GM19240 (cell line): ENCODE measurements at regions not wholly inside any gene's neighbourhood (a gene's known extent, or its start where the extent isn't known, plus 50 kb on each side); places are given as distances from the start of the nearest gene placed in this dataset.
"Not testable (repeated sequence)": the region's sequence is repeated elsewhere in the genome, so short reads cannot be mapped to it uniquely, and the experiment has no call there.

Source experiments
- DNase-seq: peaks from one replicate; pipeline ENCODE4 v3.0.0; 2011; ENCODE audit warnings: low spot score; ENCODE audit not compliant: insufficient read length

DNA sequence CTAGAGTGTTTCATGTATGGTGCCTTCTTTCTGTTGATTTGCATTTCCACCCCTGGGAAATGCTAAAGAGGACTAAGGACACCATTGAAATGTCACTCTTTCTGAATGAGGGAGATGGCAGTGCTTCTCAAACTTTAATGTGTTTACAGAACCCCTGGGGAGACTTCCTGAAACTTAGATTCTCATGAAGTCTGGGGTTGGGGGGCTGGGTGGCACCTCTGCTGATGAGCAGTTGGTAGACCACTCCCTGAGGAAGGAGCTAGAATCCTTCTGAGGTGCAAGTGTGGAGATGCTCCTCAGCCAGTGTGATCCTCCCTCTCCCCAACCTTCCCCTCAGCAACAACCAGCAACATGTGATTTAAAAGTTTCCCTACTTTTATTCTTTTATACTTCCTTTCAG lies 546.8 kb downstream of the LRRC70 start:
- no peak for DNase-seq

DNA sequence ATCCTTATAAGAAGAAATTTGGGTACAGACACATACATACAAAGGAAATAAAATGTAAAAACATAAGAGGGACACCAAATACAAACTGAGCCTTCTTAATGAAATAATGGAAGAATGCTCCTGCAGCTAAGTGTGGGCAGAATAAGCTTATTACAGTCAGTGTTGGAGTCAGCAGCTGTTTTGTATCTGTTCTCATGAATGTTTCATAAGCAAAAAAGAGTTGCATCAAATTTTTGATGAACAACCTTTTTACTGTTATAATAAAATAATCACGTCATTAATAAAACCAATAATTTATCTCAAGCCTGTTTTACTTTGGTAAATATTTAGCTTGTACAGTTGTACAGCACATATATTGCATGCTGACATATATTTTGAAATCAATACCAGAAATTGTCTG lies 545.6 kb downstream of the LRRC70 start:
- DNase-seq = no peak

DNA sequence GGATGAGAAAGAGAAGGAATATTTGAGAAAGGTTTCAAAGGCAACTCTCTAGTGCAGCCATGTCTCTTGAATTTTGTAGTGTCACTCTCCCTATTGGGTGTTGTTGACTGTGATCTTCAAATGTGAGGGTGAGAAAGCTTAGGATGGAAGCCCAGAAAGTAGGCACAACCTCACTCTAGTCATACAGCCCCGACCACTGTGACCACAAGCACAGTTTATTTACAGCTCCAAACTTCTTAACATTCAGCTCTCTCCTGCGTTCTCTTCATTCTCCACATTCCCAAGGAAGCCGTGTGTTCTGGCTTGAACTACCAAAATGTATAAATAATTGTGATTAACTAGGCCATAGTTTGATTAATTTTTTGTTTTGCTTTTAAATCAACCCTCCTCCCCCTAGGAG lies 542.9 kb downstream of the LRRC70 start:
- DNase-seq = no peak

DNA sequence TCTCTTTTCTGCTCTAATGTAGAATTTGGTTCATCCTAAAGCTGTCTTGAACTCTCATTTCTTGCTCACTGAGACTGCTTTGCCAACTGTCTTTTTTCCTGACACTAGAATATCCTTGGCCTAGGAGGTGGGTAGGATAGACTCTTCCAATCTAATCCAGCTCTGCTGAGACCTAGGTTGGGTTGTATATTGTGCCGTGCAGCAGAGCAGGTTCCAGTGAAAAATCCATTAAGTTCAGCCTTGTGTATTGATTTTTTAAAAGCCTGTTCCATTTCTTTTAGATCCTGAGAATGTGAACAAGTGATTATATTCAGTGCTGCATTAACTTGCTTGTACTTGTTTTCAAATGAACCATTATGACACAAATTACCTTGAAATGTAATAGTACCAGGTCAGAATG lies 539.6 kb downstream of the LRRC70 start:
- DNase-seq = no peak

DNA sequence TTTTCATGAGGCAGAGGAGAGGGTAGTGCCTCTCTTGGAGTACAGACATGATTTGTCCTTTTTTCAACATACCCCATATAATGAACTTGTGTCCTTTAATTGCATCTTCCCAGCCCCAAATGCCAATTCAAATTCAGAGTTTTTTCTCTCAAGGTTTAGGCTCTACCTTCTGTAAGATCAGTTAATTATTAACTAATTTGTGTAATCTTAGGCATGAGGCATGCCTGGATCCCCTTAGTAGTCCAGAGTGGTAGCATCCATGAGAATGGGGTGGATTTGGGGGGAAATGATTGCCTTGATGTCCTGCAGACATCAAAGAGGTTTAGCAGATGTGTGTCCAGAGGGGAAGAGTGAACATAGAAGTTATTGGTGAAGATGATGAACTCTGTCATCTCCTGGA lies 533.3 kb downstream of the LRRC70 start:
- no peak for DNase-seq

DNA sequence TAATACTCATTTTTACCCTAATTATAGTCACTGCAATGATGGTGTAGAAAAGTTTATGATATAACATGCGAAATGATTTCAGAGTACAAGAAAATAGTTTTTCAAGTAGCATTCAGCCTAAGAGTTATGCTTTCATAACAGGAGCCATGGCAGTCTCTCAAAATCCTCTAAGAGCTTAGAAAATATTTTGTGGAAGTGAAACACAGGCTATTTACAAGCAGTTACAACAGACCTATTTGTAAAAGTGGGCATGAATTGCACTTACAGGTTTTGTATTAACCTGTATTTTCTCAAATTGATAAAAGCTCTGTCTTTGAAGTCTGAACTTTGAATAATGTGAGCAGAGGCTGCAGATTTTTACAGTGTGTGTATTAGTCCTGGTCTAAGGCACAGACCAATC lies 523.3 kb downstream of the LRRC70 start:
- DNase-seq = no peak

DNA sequence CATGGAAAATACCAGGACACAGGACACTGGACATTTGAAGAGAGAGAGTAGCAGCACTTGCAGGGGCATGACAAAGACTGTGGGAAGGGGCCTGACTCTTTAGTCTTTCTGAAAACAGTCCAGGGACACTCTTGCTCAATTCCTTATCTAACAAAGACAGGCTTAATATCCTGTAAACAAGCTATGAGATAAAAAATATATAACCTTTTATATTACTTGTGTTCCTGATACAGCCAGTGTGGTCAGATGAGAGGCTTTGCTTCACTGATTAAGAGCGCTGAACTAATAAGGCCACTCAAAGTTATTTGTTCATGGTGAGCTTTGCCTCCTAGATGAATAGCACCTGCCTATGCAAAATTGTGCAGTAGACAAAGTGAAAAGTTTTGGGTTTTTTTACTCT lies 518.7 kb downstream of the LRRC70 start:
- no peak for DNase-seq

DNA sequence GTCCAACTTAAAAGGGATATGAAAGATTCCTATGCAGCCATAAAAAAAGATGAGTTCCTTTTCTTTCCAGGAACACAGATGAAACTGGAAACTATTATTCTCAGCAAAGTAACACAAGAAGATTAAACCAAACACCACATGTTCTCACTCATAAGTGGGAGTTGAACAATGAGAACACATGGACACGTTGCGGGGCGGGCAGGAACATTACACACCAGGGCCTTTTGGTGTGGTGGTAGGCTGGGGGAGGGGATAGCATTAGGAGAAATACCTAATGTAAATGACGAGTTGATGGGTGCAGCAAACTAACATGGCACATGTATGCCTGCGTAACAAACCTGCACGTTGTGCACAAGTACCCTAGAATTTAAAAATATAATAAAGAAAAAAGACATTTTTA lies 516.1 kb downstream of the LRRC70 start:
- DNase-seq = no peak

DNA sequence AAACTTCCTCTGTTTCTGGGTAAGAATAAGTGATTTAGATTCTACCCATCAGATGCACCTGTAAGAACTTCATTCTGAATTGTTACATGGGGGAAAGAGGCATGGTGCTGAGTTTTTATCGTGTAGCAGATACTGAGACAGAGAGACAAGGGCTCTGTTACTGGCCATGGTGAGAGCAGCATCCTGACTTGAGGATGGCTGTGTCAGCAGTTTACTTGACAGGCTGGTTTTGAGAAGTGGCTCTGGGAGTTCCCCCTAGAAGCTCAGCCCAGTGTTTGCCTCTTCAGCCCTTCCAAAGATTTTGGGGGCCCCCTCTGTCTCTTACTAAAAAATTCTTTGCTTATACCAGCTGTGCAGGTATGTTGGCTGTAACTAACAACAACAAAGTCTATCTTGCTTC lies 510.5 kb downstream of the LRRC70 start:
- no peak for DNase-seq

DNA sequence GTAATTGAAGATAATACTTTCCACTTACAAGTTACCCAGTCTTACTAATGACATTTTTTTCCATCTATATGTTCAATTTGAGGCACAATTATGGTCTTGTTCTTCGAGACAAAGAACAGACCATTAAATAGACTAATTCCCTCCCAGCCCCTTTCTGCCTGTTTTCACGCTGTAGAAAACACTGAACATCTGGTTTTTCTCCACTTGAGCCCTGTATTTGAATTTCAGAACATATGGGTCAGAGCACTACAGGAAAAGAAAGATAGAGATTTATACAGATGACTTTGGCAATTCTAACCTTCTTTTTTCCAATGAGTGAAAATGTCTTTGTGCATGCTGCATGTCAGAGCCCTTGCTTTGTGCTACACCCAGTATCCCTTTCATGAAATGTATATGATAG lies 506.9 kb downstream of the LRRC70 start:
- no peak for DNase-seq

DNA sequence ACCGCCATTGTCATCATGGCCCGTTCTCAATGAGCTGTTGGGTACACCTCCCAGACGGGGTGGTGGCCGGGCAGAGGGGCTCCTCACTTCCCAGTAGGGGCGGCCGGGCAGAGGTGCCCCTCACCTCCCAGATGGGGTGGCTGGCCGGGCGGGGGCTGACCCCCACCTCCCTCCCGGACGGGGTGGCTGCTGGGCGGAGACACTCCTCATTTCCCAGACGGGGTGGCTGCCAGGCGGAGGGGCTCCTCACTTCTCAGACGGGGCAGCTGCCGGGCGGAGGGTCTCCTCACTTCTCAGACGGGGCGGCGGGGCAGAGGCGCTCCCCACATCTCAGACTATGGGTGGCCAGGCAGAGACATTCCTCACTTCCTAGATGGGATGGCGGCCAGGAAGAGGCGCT lies 505.1 kb downstream of the LRRC70 start:
- not testable (repeated sequence) for DNase-seq

DNA sequence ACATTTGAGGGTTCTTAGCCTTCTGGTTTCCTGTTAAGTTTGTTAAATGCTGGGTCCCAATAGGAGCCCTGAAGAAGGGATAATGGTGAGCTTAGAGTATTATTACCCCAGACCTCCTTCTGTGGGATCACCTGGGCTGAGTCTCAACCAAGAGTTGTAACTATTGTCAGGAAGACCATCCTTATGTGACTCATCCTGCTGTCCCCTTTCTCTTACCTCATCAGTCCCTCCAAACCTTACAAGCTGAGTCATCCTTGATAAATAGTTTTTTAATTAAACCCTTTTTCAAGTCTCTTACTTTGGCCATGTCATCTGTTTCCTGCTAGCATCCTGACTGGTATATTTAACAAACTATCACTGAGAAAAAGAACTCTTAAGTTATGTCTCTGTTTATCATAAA lies 502.8 kb downstream of the LRRC70 start:
- DNase-seq = no peak

DNA sequence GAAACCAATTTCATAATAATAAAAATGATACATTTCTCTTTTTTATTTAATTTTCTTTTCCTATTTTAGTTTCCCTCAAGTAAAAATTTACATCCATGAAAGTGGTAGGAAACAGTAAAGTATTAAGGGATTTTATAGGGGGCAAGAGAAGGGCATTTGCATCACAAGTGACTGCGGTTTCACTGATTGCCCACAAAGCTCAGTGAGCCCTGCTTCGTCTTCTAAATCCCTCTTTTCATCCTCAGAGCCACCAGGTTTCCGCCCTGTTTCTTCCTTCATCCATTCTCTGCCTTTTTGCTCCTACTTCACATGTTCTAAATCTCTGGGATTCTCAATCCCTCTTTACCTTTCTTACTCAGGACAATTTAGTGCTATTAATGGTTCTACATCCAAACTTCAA lies 491.4 kb downstream of the LRRC70 start:
- no peak for DNase-seq

DNA sequence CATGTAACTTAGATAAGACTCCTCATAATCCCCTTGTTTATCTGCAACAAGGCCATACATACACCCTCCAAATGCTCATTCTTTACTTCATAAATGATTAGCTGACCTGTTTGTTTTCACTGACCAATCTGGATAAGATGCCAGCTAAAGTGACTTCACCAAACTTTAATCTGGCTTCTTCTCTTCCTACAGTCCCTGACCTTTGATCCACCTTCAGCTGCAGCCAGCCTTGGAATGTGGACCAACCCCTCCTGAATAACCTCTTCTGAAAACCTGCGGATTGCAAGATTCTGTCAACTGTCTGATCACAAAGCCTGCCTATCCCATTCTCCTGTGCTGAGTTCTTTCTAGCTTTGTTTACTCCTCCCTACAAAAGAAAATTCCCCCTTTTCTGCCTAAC lies 476.8 kb downstream of the LRRC70 start:
- DNase-seq = no peak

DNA sequence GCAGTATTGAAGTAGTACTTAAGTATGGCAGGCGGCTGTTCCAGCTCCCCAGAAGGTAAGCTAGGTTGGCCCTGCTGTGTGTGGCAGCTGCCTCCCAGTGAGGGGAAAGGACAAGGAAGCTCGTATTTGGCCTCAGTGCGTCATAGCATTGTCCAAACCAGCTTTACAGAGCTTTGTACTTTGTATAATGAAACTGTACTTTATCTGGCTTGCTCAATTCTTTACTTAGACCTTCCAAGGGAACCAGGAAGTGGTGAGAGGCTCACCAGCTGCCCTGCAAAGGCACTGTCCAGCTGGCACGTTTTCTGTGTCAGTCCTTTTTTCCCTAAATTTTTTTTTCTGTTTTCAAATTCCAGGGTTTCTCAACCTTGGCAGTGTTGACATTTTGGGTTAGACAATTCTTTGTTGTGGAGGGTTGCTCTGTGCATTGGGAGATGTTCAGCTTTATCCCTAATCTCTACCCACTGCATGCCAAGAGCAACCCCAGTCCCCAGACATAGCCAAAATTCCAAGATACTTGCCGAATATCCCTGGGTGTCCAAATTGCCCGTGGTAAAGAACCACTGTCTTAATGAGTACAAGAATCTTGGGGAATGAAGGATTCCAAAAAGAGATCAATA lies 474.5 kb downstream of the LRRC70 start:
- DNase-seq = no peak

DNA sequence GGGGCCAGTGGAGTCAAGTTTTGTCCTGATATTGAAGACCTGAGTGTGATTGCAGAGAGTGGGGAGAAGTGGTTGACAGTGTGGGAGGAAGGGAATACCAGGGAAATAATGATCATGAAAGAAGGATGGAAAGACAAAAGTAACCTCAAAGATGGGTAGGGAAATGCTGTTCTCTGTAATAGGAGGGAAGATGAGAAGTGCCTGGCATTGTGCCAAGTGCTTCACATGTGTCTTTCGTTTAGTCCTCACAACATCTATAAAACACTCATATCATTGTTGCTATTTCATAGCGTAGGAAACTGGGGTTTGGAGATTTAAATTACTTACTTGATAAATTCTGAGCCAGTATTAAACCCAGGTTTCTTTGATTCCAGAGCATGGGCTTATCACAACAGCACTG lies 472.3 kb downstream of the LRRC70 start:
- DNase-seq = no peak

DNA sequence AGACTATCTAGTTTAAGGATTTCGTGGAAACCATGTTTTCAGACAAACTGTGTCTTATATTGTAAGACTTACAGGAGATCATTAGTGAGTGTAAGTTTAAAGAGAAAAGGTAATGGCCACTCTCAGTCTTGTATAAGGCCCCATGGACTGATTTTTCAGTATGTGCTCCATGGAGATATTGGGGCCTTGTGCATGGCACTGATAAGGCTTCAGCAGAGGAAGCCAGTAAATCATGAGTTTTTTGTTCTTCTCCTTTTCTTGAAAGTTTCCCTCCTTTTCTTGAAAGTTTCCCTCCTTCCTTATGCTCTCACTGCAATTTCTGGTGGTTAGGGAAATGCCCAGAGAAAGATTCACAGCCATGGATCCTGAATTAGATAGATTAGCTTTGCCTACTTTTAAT lies 471.3 kb downstream of the LRRC70 start:
- DNase-seq = no peak

DNA sequence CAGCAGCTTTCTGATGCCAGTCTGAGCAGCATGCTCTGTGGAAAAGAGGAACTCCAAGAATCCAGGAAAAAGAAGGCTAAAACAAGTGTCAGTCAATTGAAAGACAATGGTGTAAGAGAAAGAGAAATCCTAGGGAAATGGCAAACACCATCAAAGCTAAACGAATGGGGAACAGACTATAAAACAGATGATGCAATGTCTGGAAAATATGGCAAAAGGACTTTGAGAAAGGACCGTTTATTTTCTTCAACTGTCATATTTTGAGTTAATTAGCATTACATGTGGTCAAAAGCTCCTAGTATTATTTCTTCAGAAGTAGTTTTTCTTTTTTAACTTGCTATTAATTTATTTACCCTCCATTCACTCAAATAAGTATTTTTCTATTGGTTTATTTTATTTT lies 465.2 kb downstream of the LRRC70 start:
- DNase-seq = no peak

DNA sequence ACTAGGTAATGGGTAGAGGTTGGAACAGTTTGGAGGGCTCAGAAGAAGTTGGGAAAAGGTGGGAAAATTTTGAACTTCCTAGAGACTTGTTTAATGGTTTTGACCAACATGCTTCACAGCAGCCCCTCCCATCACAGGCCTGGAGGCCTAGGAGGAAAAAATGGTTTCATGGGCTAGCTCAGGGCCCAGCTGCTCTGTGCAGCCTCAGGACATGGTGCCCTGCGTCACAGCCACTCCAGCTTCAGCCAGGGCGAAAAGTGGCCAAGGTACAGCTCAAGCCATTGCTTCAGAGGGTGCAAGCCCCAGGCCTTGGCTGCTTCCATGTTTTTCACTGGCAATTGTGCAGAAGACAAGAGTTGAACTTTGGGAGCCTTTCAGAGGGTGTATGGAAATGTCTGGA lies 453.7 kb downstream of the LRRC70 start:
- no peak for DNase-seq

DNA sequence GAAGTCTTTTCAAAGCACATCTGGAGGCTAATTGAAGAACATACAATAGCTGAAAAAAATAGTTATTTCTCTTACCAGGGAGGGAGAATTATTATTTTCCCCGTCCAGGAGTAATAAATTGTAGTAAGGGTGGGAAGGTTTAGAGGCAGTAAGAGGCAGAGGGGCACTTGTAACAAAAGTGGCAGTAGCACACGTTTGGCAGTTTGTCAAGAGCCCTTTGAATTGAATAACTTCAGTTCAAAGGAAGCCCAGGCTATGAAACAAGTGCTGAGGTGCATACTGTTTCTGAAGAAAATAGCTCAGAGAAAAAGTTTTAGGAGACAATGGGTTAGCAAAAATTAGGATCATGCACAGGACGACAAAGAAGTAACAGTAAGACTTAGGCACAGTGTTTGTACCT lies 451.3 kb downstream of the LRRC70 start:
- DNase-seq = no peak

DNA sequence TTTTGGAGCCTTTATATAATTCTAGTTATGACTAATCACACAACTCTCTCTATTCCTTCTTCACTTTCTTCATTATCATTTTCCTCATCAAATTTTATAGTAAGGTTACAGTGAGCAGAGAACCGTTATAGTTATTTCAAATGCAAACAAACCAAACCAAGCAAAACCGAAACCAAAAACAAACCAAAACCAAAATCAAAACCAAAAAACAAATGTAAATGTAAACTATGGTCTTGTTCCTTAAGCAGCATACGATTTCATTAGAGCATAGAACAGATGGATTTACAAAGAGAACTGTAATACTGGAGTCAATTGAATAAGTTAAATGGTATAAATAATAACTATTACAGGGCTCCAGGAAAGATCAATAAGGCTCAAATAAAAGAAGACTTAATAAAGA lies 447.1 kb downstream of the LRRC70 start:
- no peak for DNase-seq

DNA sequence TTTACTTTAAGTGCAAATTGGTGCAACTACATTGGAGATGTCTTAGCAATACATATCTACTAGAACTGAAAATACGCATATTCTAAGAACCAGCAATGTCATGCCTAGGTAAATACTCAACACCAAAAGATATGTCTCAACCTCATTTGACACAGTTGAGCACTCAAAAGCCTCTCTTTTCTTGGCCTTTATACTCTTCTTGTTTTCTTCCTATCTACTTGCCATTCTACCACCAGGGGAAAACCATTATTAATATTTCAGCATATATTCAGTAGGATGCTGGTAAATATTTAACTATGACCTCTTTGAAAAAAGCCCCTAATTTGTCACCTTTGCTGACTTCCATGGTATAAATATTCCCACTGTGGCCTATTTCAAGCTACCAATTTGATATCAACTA lies 443.8 kb downstream of the LRRC70 start:
- no peak for DNase-seq

DNA sequence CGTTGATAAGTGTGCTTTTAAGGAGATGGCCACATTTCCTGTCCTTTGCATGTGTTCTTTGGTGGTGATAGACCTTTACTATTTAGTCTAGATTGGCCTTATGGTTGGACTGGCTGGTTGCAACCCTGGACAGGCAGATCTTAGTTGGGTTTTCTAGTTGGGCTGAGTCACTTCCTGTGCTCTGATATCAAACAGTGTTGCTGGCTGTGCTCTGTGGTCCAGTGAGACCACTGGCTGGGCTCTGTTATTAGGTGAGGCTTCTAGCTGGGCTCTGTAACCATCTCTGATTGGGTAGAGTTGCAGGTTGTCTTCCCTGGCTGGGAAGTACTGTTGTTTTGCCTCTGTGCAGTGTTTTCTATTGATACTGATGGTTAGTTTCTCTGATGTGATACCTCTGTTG lies 432.5 kb downstream of the LRRC70 start:
- DNase-seq = no peak

DNA sequence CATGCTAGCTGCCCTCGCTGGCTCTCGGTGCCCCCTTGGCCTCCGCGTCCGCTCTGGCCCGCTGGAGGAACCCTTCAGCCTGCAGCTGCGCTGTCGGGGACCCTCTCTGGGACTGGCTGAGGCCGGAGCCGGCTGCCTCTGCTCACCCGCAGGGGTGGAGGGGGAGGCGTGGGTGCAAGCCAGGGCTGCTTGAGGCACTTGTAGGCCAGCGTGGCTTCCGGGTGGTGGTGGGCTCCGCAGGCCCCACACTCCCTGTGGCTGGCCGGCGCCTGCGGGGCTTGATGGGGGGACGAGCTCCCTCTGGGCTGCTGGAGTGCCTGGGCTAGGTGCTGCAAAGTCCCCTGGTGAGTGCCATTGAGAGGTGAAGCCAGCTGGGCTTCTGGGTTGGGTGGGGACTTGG lies 429.6 kb downstream of the LRRC70 start:
- no peak for DNase-seq
